ENCODE measurements at regions not wholly inside any gene's neighbourhood (a gene's known extent, or its start where the extent isn't known, plus 50 kb on each side); places are given as distances from the start of the nearest gene placed in this dataset.

- no peak for DNase-seq (ENCODE audit: low read depth)
- no peak overlapping the region for H3K4me3 ChIP-seq (ENCODE audit: low read length)
- no peak for TF ChIP-seq CTCF (conservative IDR thresholded peaks at IDR 0.05; ENCODE audit: low read depth, low read length)
Measured at GRCh38 chr12:72723732-72724131, 451.6 kb downstream of the TRHDE start.

- TF ChIP-seq CTCF (conservative IDR thresholded peaks at IDR 0.05; ENCODE audit: low read depth, low read length), result no peak
Measured at GRCh38 chr12:72729451-72730010, 457.4 kb downstream of the TRHDE start.

GRCh38 chr12:72734581-72734980 lies 462.4 kb downstream of the TRHDE start:
- H3K4me3 ChIP-seq (ENCODE audit: low read length), result no peak overlapping the region
- no peak for DNase-seq (ENCODE audit: low read depth)
- no peak for TF ChIP-seq CTCF (conservative IDR thresholded peaks at IDR 0.05; ENCODE audit: low read depth, low read length)

More at GRCh38 chr12:72729451-72730010, 457.4 kb downstream of the TRHDE start:
- no peak overlapping the region for H3K4me3 ChIP-seq (ENCODE audit: low read length)
- DNase-seq (ENCODE audit: low read depth), result no peak

- TF ChIP-seq CTCF (conservative IDR thresholded peaks at IDR 0.05; ENCODE audit: low read depth, low read length), result no peak
- H3K4me3 ChIP-seq (ENCODE audit: low read length), result no peak overlapping the region
- no peak for DNase-seq (ENCODE audit: low read depth)
Measured at GRCh38 chr12:72738811-72739210, 466.6 kb downstream of the TRHDE start.

- H3K4me3 ChIP-seq (ENCODE audit: low read length), result no peak overlapping the region
- no peak for DNase-seq (ENCODE audit: low read depth)
- TF ChIP-seq CTCF (conservative IDR thresholded peaks at IDR 0.05; ENCODE audit: low read depth, low read length), result no peak
Measured at GRCh38 chr12:72740064-72740463, 467.9 kb downstream of the TRHDE start.

- H3K4me3 ChIP-seq (ENCODE audit: low read length), result no peak overlapping the region
- TF ChIP-seq CTCF (conservative IDR thresholded peaks at IDR 0.05; ENCODE audit: low read depth, low read length), result no peak
- DNase-seq (ENCODE audit: low read depth), result no peak
Measured at GRCh38 chr12:72742568-72742967, 470.4 kb downstream of the TRHDE start.

- no peak for DNase-seq (ENCODE audit: low read depth)
- no peak overlapping the region for H3K4me3 ChIP-seq (ENCODE audit: low read length)
- TF ChIP-seq CTCF (conservative IDR thresholded peaks at IDR 0.05; ENCODE audit: low read depth, low read length), result no peak
Measured at GRCh38 chr12:72746048-72746447, 473.9 kb downstream of the TRHDE start.

Measured in retinal pigment epithelial cell (primary cell).